ENCODE measurements at regions not wholly inside any gene's neighbourhood (a gene's known extent, or its start where the extent isn't known, plus 50 kb on each side); places are given as distances from the start of the nearest gene placed in this dataset.

- Histone ChIP-seq H3K27me3 (ENCODE audit: insufficient read depth, poor library complexity, severe bottlenecking) (no peaks in the 10 kb centered on the region), H3K27ac (replicated peaks) (no peak overlapping the region), H3K4me3 (replicated peaks; ENCODE audit: insufficient read depth, low read length) (no peak overlapping the region)
- no peak for TF ChIP-seq SPI1 (IDR thresholded peaks at IDR 0.05; ENCODE audit: borderline replicate concordance, low read depth)
- no peak for TF ChIP-seq POLR2AphosphoS5 (IDR thresholded peaks at IDR 0.05; ENCODE audit: low read depth)
- no peak for TF ChIP-seq GABPA (IDR thresholded peaks at IDR 0.05; ENCODE audit: low read depth)
- no peak for DNase-seq (ENCODE audit: low read depth in 1 of 2, low spot score in 1 of 2)
These were observed 772.7 kb downstream of the BRINP1 start for GRCh38 chr9:118596374-118597015.

GRCh38 chr9:118606668-118607067 is 762.6 kb downstream of the BRINP1 start:
- DNase-seq (ENCODE audit: low read depth in 1 of 2, low spot score in 1 of 2) = no peak
- H3K27ac ChIP-seq (replicated peaks) = no peak overlapping the region
- H3K27me3 ChIP-seq (ENCODE audit: insufficient read depth, poor library complexity, severe bottlenecking) = no peaks in the 10 kb centered on the region
- TF ChIP-seq REST (IDR thresholded peaks at IDR 0.05; ENCODE audit: insufficient replicate concordance, low read depth) (no peak), POLR2AphosphoS5 (IDR thresholded peaks at IDR 0.05; ENCODE audit: low read depth) (no peak), SPI1 (IDR thresholded peaks at IDR 0.05; ENCODE audit: borderline replicate concordance, low read depth) (no peak), CTCF (IDR thresholded peaks at IDR 0.05; ENCODE audit: insufficient read depth, low read length) (no peak), GABPA (IDR thresholded peaks at IDR 0.05; ENCODE audit: low read depth) (no peak)
- no peak overlapping the region for H3K4me3 ChIP-seq (replicated peaks; ENCODE audit: insufficient read depth, low read length)

- Histone ChIP-seq H3K27me3 (ENCODE audit: insufficient read depth, poor library complexity, severe bottlenecking) (no peaks in the 10 kb centered on the region), H3K27ac (replicated peaks) (no peak overlapping the region), H3K4me3 (replicated peaks; ENCODE audit: insufficient read depth, low read length) (no peak overlapping the region)
- DNase-seq (ENCODE audit: low read depth in 1 of 2, low spot score in 1 of 2) = no peak
- no peak for TF ChIP-seq GABPA (IDR thresholded peaks at IDR 0.05; ENCODE audit: low read depth)
- no peak for TF ChIP-seq CTCF (IDR thresholded peaks at IDR 0.05; ENCODE audit: insufficient read depth, low read length)
- TF ChIP-seq REST (IDR thresholded peaks at IDR 0.05; ENCODE audit: insufficient replicate concordance, low read depth) = no peak
- no peak for TF ChIP-seq SPI1 (IDR thresholded peaks at IDR 0.05; ENCODE audit: borderline replicate concordance, low read depth)
- no peak for TF ChIP-seq POLR2AphosphoS5 (IDR thresholded peaks at IDR 0.05; ENCODE audit: low read depth)
These were observed 759.7 kb downstream of the BRINP1 start for GRCh38 chr9:118609355-118610044.

- no peak for DNase-seq (ENCODE audit: low read depth in 1 of 2, low spot score in 1 of 2)
- H3K4me3 ChIP-seq (replicated peaks; ENCODE audit: insufficient read depth, low read length) = no peak overlapping the region
- TF ChIP-seq CTCF (IDR thresholded peaks at IDR 0.05; ENCODE audit: insufficient read depth, low read length) (no peak), REST (IDR thresholded peaks at IDR 0.05; ENCODE audit: insufficient replicate concordance, low read depth) (no peak), GABPA (IDR thresholded peaks at IDR 0.05; ENCODE audit: low read depth) (no peak), SPI1 (IDR thresholded peaks at IDR 0.05; ENCODE audit: borderline replicate concordance, low read depth) (no peak), POLR2AphosphoS5 (IDR thresholded peaks at IDR 0.05; ENCODE audit: low read depth) (no peak)
- no peaks in the 10 kb centered on the region for H3K27me3 ChIP-seq (ENCODE audit: insufficient read depth, poor library complexity, severe bottlenecking)
- no peak overlapping the region for H3K27ac ChIP-seq (replicated peaks)
These were observed 757.0 kb downstream of the BRINP1 start for GRCh38 chr9:118612201-118612600.

Data from HL-60 (cell line).